ENCODE measurements at regions not wholly inside any gene's neighbourhood (a gene's known extent, or its start where the extent isn't known, plus 50 kb on each side); places are given as distances from the start of the nearest gene placed in this dataset.

- no peak overlapping the region for H3K27ac ChIP-seq
- no TSS peak for BruUV-seq (replicated peaks)
- no peaks in the 10 kb centered on the region for H3K27me3 ChIP-seq (ENCODE audit: insufficient read depth, low read depth)
- no peak overlapping the region for H2AFZ ChIP-seq
- TF ChIP-seq EZH2 (IDR thresholded peaks at IDR 0.05; ENCODE audit: low read depth) = no peak
- TF ChIP-seq CTCF (conservative IDR thresholded peaks at IDR 0.05) = no peak
- H4K20me1 ChIP-seq (ENCODE audit: insufficient read depth) = no peaks in the 10 kb centered on the region
- H3F3A ChIP-seq (ENCODE audit: insufficient read depth, low read depth) = no peaks in the 10 kb centered on the region
- no peaks in the 10 kb centered on the region for H3K4me1 ChIP-seq (replicated peaks; ENCODE audit: insufficient read depth)
- intact Hi-C loops (cut with micrococcal nuclease; ENCODE audit: unreplicated experiment) = no loop called here
- no peaks in the 10 kb centered on the region for H3K9me3 ChIP-seq (ENCODE audit: insufficient read depth, low read depth)
- DNase-seq = no peak
- no peaks in the 10 kb centered on the region for H3K36me3 ChIP-seq (ENCODE audit: low read depth)
- POLR2A ChIA-PET (ENCODE audit: unreplicated experiment) = no interaction called here
- H3K79me2 ChIP-seq (ENCODE audit: low read depth) = no peaks in the 10 kb centered on the region
- CTCF ChIA-PET = no interaction called here
- no peaks in the 10 kb centered on the region for H3K9me2 ChIP-seq (ENCODE audit: insufficient read depth)
- H3K4me3 ChIP-seq = no peak overlapping the region
- H3K4me2 ChIP-seq = no peak overlapping the region
These were observed 267.1 kb downstream of the ADGB start for GRCh38 chr6:146865756-146866379.

- no TSS peak for BruUV-seq (replicated peaks)
- Histone ChIP-seq H3K4me3 (no peak overlapping the region), H3K4me2 (no peak overlapping the region), H3K27me3 (ENCODE audit: insufficient read depth, low read depth) (no peaks in the 10 kb centered on the region), H3K4me1 (replicated peaks; ENCODE audit: insufficient read depth) (no peaks in the 10 kb centered on the region), H3K9me2 (ENCODE audit: insufficient read depth) (no peaks in the 10 kb centered on the region), H3F3A (ENCODE audit: insufficient read depth, low read depth) (no peaks in the 10 kb centered on the region), H3K36me3 (ENCODE audit: low read depth) (no peaks in the 10 kb centered on the region), H2AFZ (no peak overlapping the region), H3K9me3 (ENCODE audit: insufficient read depth, low read depth) (no peaks in the 10 kb centered on the region), H3K79me2 (ENCODE audit: low read depth) (no peaks in the 10 kb centered on the region), H3K27ac (no peak overlapping the region), H4K20me1 (ENCODE audit: insufficient read depth) (no peaks in the 10 kb centered on the region)
- ChIA-PET POLR2A (ENCODE audit: unreplicated experiment) (no interaction called here), CTCF (no interaction called here)
- DNase-seq = no peak
- intact Hi-C loops (cut with micrococcal nuclease; ENCODE audit: unreplicated experiment) = no loop called here
- no peak for TF ChIP-seq EZH2 (IDR thresholded peaks at IDR 0.05; ENCODE audit: low read depth)
- TF ChIP-seq CTCF (conservative IDR thresholded peaks at IDR 0.05) = no peak
These were observed 268.1 kb downstream of the ADGB start for GRCh38 chr6:146866731-146867414.

- H4K20me1 ChIP-seq (ENCODE audit: insufficient read depth) = no peaks in the 10 kb centered on the region
- no peaks in the 10 kb centered on the region for H3K27me3 ChIP-seq (ENCODE audit: insufficient read depth, low read depth)
- no peaks in the 10 kb centered on the region for H3K4me1 ChIP-seq (replicated peaks; ENCODE audit: insufficient read depth)
- H3F3A ChIP-seq (ENCODE audit: insufficient read depth, low read depth) = no peaks in the 10 kb centered on the region
- H3K27ac ChIP-seq = no peak overlapping the region
- H3K79me2 ChIP-seq (ENCODE audit: low read depth) = no peaks in the 10 kb centered on the region
- H3K36me3 ChIP-seq (ENCODE audit: low read depth) = no peaks in the 10 kb centered on the region
- no peak overlapping the region for H3K4me2 ChIP-seq
- no peaks in the 10 kb centered on the region for H3K9me3 ChIP-seq (ENCODE audit: insufficient read depth, low read depth)
- intact Hi-C loops (cut with micrococcal nuclease; ENCODE audit: unreplicated experiment) = no loop called here
- H2AFZ ChIP-seq = no peak overlapping the region
- H3K9me2 ChIP-seq (ENCODE audit: insufficient read depth) = no peaks in the 10 kb centered on the region
- ChIA-PET CTCF (no interaction called here), POLR2A (ENCODE audit: unreplicated experiment) (no interaction called here)
- no TSS peak for BruUV-seq (replicated peaks)
- DNase-seq = no peak
- no peak overlapping the region for H3K4me3 ChIP-seq
- TF ChIP-seq CTCF (conservative IDR thresholded peaks at IDR 0.05) (no peak), EZH2 (IDR thresholded peaks at IDR 0.05; ENCODE audit: low read depth) (no peak)
These were observed 270.0 kb downstream of the ADGB start for GRCh38 chr6:146868671-146869209.
